Keratinocyte (primary cell): ENCODE measurements at regions not wholly inside any gene's neighbourhood (a gene's known extent, or its start where the extent isn't known, plus 50 kb on each side); places are given as distances from the start of the nearest gene placed in this dataset.

Experiments
- CTCF ChIP-seq, 3 experiments: IDR thresholded peaks in 1 of 3; conservative IDR thresholded peaks in 1 of 3; optimal IDR thresholded peaks in 1 of 3; 2 replicates in 2 of 3; 3 replicates in 1 of 3; pipeline versions ENCODE3 to v1.5.1; 2011; ENCODE audit warnings: low read length in 3 of 3, mild to moderate bottlenecking in 3 of 3, moderate library complexity in 2 of 3, control low read depth in 1 of 3, inconsistent platforms in 1 of 3; ENCODE audit not compliant: insufficient read depth in 2 of 3; ENCODE audit errors: extremely low read depth in 1 of 3
- EZH2 ChIP-seq: IDR thresholded peaks from one replicate; pipeline ENCODE4 v1.6.1; 2012; ENCODE audit warnings: inconsistent platforms, mild to moderate bottlenecking, low read length, moderate library complexity

DNA sequence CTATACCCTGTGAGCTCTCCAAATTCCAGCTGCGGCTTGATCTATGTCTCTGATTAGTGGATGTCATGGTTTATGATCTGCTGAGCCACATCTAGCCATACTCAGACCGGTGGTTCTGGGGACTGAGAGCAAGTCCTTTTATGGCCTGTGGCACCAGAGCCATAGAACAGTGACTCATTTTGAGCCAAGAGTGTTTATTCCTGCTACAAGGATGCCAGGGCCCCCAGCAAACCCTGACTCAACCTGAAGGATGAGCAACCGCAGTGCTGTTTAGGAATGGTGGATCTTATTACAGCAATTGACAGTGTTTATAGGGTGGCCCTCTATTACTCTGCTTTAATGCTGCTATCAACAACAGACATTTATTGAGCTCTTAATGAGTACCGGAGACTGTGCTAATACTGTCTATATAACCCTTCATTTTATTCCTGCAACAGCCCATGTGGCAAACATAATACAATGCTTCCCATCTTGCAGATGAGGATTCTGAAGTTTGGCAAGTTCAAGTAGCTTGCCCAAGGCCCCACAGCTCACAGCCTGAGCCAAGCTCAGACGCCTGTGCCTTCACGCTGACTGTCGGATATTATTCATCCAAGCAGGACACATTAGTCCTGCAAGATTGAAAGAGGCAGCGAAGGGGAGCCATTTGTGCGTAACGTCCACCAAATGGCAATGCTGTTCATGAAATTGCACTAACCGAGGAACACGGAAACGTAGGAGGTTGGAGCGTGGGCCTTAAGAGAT lies 273.6 kb upstream of the PWP1 start:
- TF ChIP-seq CTCF (optimal IDR thresholded peaks at IDR 0.05 in 1 of 3, IDR thresholded peaks at IDR 0.05 in 1 of 3, conservative IDR thresholded peaks at IDR 0.05 in 1 of 3; ENCODE audit: extremely low read depth in 1 of 3, insufficient read depth in 2 of 3, low read length in 3 of 3) (no peak), EZH2 (no peak)
